ENCODE measurements at regions not wholly inside any gene's neighbourhood (a gene's known extent, or its start where the extent isn't known, plus 50 kb on each side); places are given as distances from the start of the nearest gene placed in this dataset.
"Not testable (repeated sequence)": the region's sequence is repeated elsewhere in the genome, so short reads cannot be mapped to it uniquely, and the experiment has no call there.

GRCh38 chr18:30787410-30787809 is 255.1 kb downstream of the DSC3 start:
- no peaks in the 10 kb centered on the region for H3K36me3 ChIP-seq
- peaks cover 0 to 3% (median 0%) of the 10 kb centered on the region in 3 donors for H3K9me3 ChIP-seq
- no peak overlapping the region for H3K4me3 ChIP-seq
- no peaks in the 10 kb centered on the region for H3K4me1 ChIP-seq
- no peak overlapping the region for H3K27ac ChIP-seq
- TF ChIP-seq POLR2A (IDR thresholded peaks at IDR 0.05), result no peak
- no peak for TF ChIP-seq CTCF (IDR thresholded peaks at IDR 0.05)
- no peak for TF ChIP-seq EP300 (IDR thresholded peaks at IDR 0.05)
- TF ChIP-seq POLR2AphosphoS5 (IDR thresholded peaks at IDR 0.05), result no peak
- no peaks in the 10 kb centered on the region for H3K27me3 ChIP-seq
- ATAC-seq, result no peak

GRCh38 chr18:30781601-30782000 is 260.9 kb downstream of the DSC3 start:
- WGBS, 2 donors (ENCODE audit: low coverage in 1 of 2), result 100% methylated on average over 1 of the region's 2 CpGs; no CpG with 5 or more reads in 1 of the 2 donors
- Histone ChIP-seq H3K9me3 (peaks cover 0 to 24% (median 0%) of the 10 kb centered on the region in 3 donors), H3K4me3 (no peak overlapping the region), H3K4me1 (no peaks in the 10 kb centered on the region), H3K27me3 (no peaks in the 10 kb centered on the region), H3K27ac (no peak overlapping the region), H3K36me3 (no peaks in the 10 kb centered on the region)
- no peak for TF ChIP-seq EP300 (IDR thresholded peaks at IDR 0.05)
- no peak for TF ChIP-seq POLR2A (IDR thresholded peaks at IDR 0.05)
- TF ChIP-seq CTCF (IDR thresholded peaks at IDR 0.05), result no peak
- TF ChIP-seq POLR2AphosphoS5 (IDR thresholded peaks at IDR 0.05), result no peak
- no peak for ATAC-seq

- H3K4me1 ChIP-seq, result no peaks in the 10 kb centered on the region
- TF ChIP-seq CTCF (IDR thresholded peaks at IDR 0.05) (no peak), POLR2AphosphoS5 (IDR thresholded peaks at IDR 0.05) (no peak), POLR2A (IDR thresholded peaks at IDR 0.05) (no peak), EP300 (IDR thresholded peaks at IDR 0.05) (no peak)
- H3K27ac ChIP-seq, result no peak overlapping the region
- no peaks in the 10 kb centered on the region for H3K27me3 ChIP-seq
- H3K4me3 ChIP-seq, result no peak overlapping the region
- no peak for ATAC-seq
- H3K36me3 ChIP-seq, result no peaks in the 10 kb centered on the region
- H3K9me3 ChIP-seq, result peaks cover 0 to 9% (median 0%) of the 10 kb centered on the region in 3 donors
Measured at GRCh38 chr18:30775629-30776028, 266.9 kb downstream of the DSC3 start.

GRCh38 chr18:30772170-30772569 is 270.4 kb downstream of the DSC3 start:
- not testable (repeated sequence) for H3K27me3 ChIP-seq, H3K36me3 ChIP-seq, H3K9me3 ChIP-seq, H3K4me1 ChIP-seq, H3K4me3 ChIP-seq, ATAC-seq, H3K27ac ChIP-seq
- WGBS, 2 donors (ENCODE audit: low coverage in 1 of 2), result 63 to 74% methylated on average over 4 of the region's 4 CpGs

GRCh38 chr18:30766053-30766452 is 276.5 kb downstream of the DSC3 start:
- no peak overlapping the region for H3K4me3 ChIP-seq
- H3K27ac ChIP-seq, result no peak overlapping the region
- H3K9me3 ChIP-seq, result no peaks in the 10 kb centered on the region
- no peak for TF ChIP-seq POLR2A (IDR thresholded peaks at IDR 0.05)
- TF ChIP-seq EP300 (IDR thresholded peaks at IDR 0.05), result no peak
- TF ChIP-seq POLR2AphosphoS5 (IDR thresholded peaks at IDR 0.05), result no peak
- no peak for TF ChIP-seq CTCF (IDR thresholded peaks at IDR 0.05)
- ATAC-seq, result no peak
- H3K36me3 ChIP-seq, result no peaks in the 10 kb centered on the region
- H3K4me1 ChIP-seq, result peaks cover 0 to 13% (median 0%) of the 10 kb centered on the region in 3 donors
- no peaks in the 10 kb centered on the region for H3K27me3 ChIP-seq
- whole genome bisulfite sequencing, 2 donors (ENCODE audit: low coverage in 1 of 2), result 9 to 10% methylated on average over 1 of the region's 1 CpG

- H3K27ac ChIP-seq, result no peak overlapping the region
- TF ChIP-seq POLR2A (IDR thresholded peaks at IDR 0.05) (no peak), POLR2AphosphoS5 (IDR thresholded peaks at IDR 0.05) (no peak), EP300 (IDR thresholded peaks at IDR 0.05) (no peak), CTCF (IDR thresholded peaks at IDR 0.05) (no peak)
- peaks cover 0 to 13% (median 0%) of the 10 kb centered on the region in 3 donors for H3K4me1 ChIP-seq
- no peaks in the 10 kb centered on the region for H3K9me3 ChIP-seq
- 66 to 93% methylated on average over 4 of the region's 4 CpGs for WGBS, 2 donors (ENCODE audit: low coverage in 1 of 2)
- ATAC-seq, result no peak
- no peak overlapping the region for H3K4me3 ChIP-seq
- no peaks in the 10 kb centered on the region for H3K36me3 ChIP-seq
- H3K27me3 ChIP-seq, result no peaks in the 10 kb centered on the region
Measured at GRCh38 chr18:30765247-30765646, 277.3 kb downstream of the DSC3 start.
